Erythroblast (primary cell): ENCODE measurements at regions not wholly inside any gene's neighbourhood (a gene's known extent, or its start where the extent isn't known, plus 50 kb on each side); places are given as distances from the start of the nearest gene placed in this dataset.

Experiments used
- DNase-seq, 2 experiments: peaks; one replicate each; lab custom pipeline; 2025; lab: John Stamatoyannopoulos, UW
- GATA1 ChIP-seq: IDR thresholded peaks from 2 replicates; pipeline ENCODE4 v1.6.1; 2011; ENCODE audit warnings: low read depth, mild to moderate bottlenecking, control low read depth, low read length, moderate library complexity
- POLR2A ChIP-seq: IDR thresholded peaks from 2 replicates; pipeline ENCODE4 v1.6.1; 2011; ENCODE audit warnings: mild to moderate bottlenecking, low read length

DNA sequence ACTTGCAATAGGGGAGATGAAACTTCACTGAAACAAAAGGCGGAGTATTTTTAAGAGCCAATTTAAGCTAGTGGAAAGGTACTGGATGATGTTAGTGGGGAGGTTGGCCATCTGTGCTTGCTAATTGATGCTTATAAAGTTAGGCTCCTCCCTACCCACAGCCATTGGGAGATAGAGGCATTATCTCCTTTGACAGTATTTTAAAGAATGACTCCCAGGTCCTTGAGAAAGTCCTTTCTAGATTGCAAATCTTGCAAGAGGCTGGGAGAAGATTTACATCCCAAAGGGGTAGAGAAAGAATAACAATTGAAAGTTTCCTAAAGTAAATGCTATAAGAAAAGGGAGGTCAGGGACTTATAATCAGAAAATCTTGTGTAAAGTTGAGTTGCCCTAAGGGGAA, 282.6 kb downstream of the BRINP1 start:
- no peak for TF ChIP-seq GATA1
- no peak for TF ChIP-seq POLR2A
- DNase-seq = no peak

DNA sequence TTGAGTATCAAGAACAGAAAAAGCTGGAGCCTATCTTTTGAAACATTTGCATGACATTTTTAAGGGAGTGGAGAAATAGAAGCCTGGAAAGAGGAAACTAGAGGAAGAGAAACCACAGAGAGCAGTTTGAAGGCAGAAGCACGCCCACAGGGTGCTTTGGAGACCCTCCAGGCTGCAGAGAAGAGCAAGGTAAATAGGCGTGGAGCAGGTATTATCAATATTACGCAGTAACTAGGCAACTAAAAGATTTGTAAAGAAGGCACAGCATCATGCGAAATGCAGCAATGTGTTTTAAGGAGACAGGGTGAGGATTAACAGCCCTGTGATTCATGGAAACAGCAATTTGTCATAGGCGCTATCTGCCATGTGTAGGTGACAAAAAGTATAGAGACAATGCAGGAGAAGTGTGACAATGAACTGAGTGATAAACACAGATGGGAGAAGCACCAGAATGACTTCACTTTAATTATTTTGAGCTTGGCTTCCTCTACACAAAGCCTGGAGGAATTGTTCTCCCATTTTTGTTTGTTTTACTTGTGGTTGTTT, 281.2 kb downstream of the BRINP1 start:
- TF ChIP-seq POLR2A = no peak
- TF ChIP-seq GATA1 = no peak
- no peak for DNase-seq

DNA sequence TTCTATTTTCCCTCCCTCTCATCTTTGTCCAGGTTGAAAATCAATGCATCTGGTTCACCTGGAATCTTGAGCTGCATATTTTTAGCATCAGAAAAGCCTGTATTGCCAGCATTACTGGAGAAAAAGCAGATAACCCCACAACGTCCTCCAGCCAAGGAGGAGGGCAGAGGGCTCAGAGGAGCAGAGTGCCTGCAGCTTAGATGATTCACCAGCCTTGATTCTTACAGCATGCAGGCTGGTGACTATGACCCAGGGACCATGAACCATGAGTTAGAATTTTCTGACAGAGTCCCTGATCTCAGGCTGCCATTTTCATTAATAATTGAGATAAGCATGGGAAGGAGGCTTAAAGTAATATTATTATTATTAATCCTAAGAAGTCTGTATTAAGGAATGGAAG, 278.2 kb downstream of the BRINP1 start:
- no peak for DNase-seq

DNA sequence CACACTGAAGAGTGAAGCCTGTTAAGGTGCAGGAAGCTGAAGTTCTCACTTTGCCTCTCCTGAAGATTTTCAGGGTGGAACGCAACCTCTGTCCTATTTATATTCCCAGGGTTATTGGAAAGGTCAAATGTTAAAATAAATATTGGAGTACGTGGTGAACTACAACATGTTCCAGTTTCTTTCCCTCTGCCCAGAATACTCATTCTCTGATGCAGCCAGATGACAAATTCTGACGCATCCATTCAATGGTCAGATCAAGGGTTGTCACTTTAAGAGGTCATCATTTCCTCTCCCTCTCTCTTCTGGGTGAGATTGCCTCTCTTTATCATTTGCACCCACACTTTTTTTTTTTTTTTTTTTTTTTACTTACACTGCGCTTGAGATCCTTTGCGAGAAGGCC, 277.1 kb downstream of the BRINP1 start:
- TF ChIP-seq GATA1 (no peak), POLR2A (no peak)

More for the DNA sequence above, 278.2 kb downstream of the BRINP1 start:
- TF ChIP-seq POLR2A (no peak), GATA1 (no peak)

DNA sequence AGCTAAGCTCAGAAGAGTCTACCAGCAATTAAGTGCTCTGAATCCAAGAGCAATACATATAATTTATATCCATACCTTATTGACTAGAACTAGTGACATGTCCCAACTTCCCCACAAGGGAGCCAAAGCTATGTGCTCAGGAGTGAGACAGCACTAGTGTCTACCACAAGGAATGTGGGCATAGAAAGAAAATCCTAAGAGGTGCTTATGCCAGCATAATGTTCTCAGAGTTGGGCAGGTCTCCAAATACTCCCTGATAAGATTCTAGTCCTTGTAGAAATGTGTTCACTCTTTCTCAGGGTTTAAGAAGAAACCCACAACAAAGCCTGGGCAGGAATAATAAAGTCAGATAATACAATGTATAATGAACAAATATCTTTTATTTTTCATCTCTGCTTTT, 275.1 kb downstream of the BRINP1 start:
- TF ChIP-seq GATA1 = no peak
- TF ChIP-seq POLR2A = no peak
- no peak for DNase-seq

More for the DNA sequence above, 277.1 kb downstream of the BRINP1 start:
- no peak for DNase-seq

DNA sequence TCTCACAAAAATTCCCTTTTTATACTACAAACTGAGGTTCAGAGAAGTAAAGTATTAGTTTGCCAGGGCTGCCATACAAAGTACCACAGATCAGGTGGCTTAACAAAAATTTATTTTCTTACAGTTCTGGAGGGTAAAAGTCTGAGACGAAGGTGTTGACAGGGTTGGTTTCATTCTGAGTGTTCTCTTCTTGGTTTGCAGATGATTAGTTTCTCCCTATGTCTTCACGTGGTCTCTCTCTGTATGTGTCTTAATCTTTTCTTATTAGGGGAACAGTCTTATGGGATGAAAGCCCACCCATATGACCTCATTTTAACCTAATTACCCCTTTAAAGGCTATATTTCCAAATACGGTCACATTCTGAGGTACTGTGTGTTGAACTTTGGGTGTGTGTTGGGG, 274.2 kb downstream of the BRINP1 start:
- TF ChIP-seq GATA1 (no peak), POLR2A (no peak)
- no peak for DNase-seq

DNA sequence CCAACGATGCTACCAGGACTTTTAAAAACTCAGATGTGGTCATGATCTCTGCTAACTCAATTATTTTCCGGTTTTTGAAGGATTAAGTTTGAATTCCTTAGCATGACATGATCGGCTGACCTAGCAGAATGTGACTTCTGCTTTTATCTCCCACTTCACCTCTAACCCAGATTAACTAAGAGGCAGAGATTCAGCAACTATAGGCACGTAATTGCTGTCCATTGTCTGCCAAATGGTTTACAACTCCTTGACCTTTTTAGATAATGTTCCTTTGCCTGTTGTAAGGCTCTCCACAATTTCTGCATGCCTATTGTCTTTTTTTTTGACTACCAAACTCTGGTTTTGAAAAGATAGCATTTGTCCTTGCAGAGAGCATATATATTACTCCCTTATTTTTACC, 268.2 kb downstream of the BRINP1 start:
- TF ChIP-seq POLR2A = no peak
- DNase-seq = no peak

DNA sequence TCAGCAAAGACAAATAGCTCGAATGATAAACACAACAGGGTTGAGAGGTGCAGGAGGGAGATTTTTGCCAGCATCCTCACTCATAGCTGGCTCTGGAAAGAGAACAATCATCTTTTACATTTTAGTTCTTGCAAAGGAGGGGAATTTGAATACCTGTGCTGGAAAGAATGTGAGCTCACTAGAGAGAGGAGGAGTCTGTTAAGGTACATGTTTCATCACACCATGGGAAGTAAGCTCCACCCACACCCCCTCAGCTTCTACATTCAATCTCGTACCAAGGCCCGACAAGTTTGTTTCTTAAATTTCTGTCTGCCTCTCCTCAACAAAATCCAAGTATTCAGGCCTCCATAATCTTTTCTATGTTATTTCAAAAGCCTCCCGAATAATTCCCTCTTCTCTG, 254.6 kb downstream of the BRINP1 start:
- no peak for DNase-seq
- TF ChIP-seq GATA1 (no peak), POLR2A (no peak)
